ENCODE measurements at regions not wholly inside any gene's neighbourhood (a gene's known extent, or its start where the extent isn't known, plus 50 kb on each side); places are given as distances from the start of the nearest gene placed in this dataset.
A peak's percentile ranks its signal among the peaks of the same experiment; 100 is the strongest.

- peaks cover 33% of the 10 kb centered on the region for H3K4me1 Mint-ChIP-seq
- no peak for DNase-seq
- peaks cover 28% of the 10 kb centered on the region for H3K9me3 Mint-ChIP-seq
- no peak overlapping the region for H3K4me3 Mint-ChIP-seq
- peaks cover 10% of the 10 kb centered on the region for H3K36me3 Mint-ChIP-seq (ENCODE audit: low read depth)
- peaks cover 3% of the 10 kb centered on the region for H3K27me3 Mint-ChIP-seq (ENCODE audit: low read depth, poor library complexity)
- H3K27ac Mint-ChIP-seq, result no peak overlapping the region
- no peak for TF ChIP-seq CTCF (IDR thresholded peaks at IDR 0.05)
Measured at GRCh38 chr7:16350634-16351033, 70.7 kb downstream of the CRPPA start.

GRCh38 chr7:16348251-16348650 lies 73.1 kb downstream of the CRPPA start:
- peak overlapping the region; percentile 93 for H3K27ac Mint-ChIP-seq
- TF ChIP-seq CTCF (IDR thresholded peaks at IDR 0.05), result no peak
- H3K4me1 Mint-ChIP-seq, result peaks cover 33% of the 10 kb centered on the region
- H3K36me3 Mint-ChIP-seq (ENCODE audit: low read depth), result peaks cover 24% of the 10 kb centered on the region
- DNase-seq, result no peak
- H3K27me3 Mint-ChIP-seq (ENCODE audit: low read depth, poor library complexity), result peaks cover 3% of the 10 kb centered on the region
- H3K4me3 Mint-ChIP-seq, result no peak overlapping the region
- H3K9me3 Mint-ChIP-seq, result peaks cover 43% of the 10 kb centered on the region

GRCh38 chr7:16347827-16348192 lies 73.5 kb downstream of the CRPPA start:
- no peak overlapping the region for H3K4me3 Mint-ChIP-seq
- H3K4me1 Mint-ChIP-seq, result peaks cover 33% of the 10 kb centered on the region
- H3K27ac Mint-ChIP-seq, result peak overlapping the region; percentile 93
- peaks cover 24% of the 10 kb centered on the region for H3K36me3 Mint-ChIP-seq (ENCODE audit: low read depth)
- TF ChIP-seq CTCF (IDR thresholded peaks at IDR 0.05), result no peak
- DNase-seq, result peak; percentile 6
- peaks cover 3% of the 10 kb centered on the region for H3K27me3 Mint-ChIP-seq (ENCODE audit: low read depth, poor library complexity)
- H3K9me3 Mint-ChIP-seq, result peaks cover 43% of the 10 kb centered on the region

- H3K27me3 Mint-ChIP-seq (ENCODE audit: low read depth, poor library complexity), result peaks cover 3% of the 10 kb centered on the region
- peaks cover 33% of the 10 kb centered on the region for H3K4me1 Mint-ChIP-seq
- peaks cover 43% of the 10 kb centered on the region for H3K9me3 Mint-ChIP-seq
- no peak for DNase-seq
- peak overlapping the region; percentile 93 for H3K27ac Mint-ChIP-seq
- H3K36me3 Mint-ChIP-seq (ENCODE audit: low read depth), result peaks cover 24% of the 10 kb centered on the region
- no peak overlapping the region for H3K4me3 Mint-ChIP-seq
- TF ChIP-seq CTCF (IDR thresholded peaks at IDR 0.05), result no peak
Measured at GRCh38 chr7:16347066-16347826, 74.1 kb downstream of the CRPPA start.

- TF ChIP-seq CTCF (IDR thresholded peaks at IDR 0.05), result no peak
- DNase-seq, result no peak
- H3K4me1 Mint-ChIP-seq, result peaks cover 33% of the 10 kb centered on the region
- H3K27me3 Mint-ChIP-seq (ENCODE audit: low read depth, poor library complexity), result peaks cover 3% of the 10 kb centered on the region
- H3K9me3 Mint-ChIP-seq, result peaks cover 38% of the 10 kb centered on the region
- H3K4me3 Mint-ChIP-seq, result no peak overlapping the region
- H3K36me3 Mint-ChIP-seq (ENCODE audit: low read depth), result peaks cover 24% of the 10 kb centered on the region
- H3K27ac Mint-ChIP-seq, result no peak overlapping the region
Measured at GRCh38 chr7:16345979-16346958, 75.1 kb downstream of the CRPPA start.
